ENCODE measurements at regions not wholly inside any gene's neighbourhood (a gene's known extent, or its start where the extent isn't known, plus 50 kb on each side); places are given as distances from the start of the nearest gene placed in this dataset.

GRCh38 chr14:96744262-96744661, 52.9 kb upstream of the VRK1 start:
- no peak overlapping the region for H3K4me3 ChIP-seq (replicated peaks in 1 of 3; ENCODE audit: insufficient read depth in 1 of 3, low read depth in 1 of 3, low read length in 3 of 3)
- no peak for FAIRE-seq
- no peaks in the 10 kb centered on the region for H4K20me1 ChIP-seq (replicated peaks; ENCODE audit: control insufficient read depth, extremely low read depth, insufficient read depth, low read length)
- H3K4me2 ChIP-seq (ENCODE audit: insufficient read depth, low read length): no peak overlapping the region
- CTCF ChIA-PET: interaction anchor here (1.1 to 2.1 kb wide), 2 partner anchors 108 to 180 kb away, joined by 3 to 6 read pairs; no protein-coding TSS in a partner anchor
- POLR2A ChIA-PET: no interaction called here
- H3K9me1 ChIP-seq (replicated peaks; ENCODE audit: control insufficient read depth, extremely low read depth, insufficient read depth, low read length): no peaks in the 10 kb centered on the region
- dilution Hi-C loops (cut with MboI; ENCODE audit: extremely low pct_ligation_motif_present, low sequenced_read_pairs) (no loop called here), intact Hi-C loops (cut with micrococcal nuclease) (loop anchor here (10.0 kb wide), 1 partner anchor 449 kb away; no protein-coding TSS in a partner anchor)
- no TSS peak for BruUV-seq (replicated peaks)
- H3K4me1 ChIP-seq (ENCODE audit: control insufficient read depth, extremely low read depth, insufficient read depth, low read length): no peaks in the 10 kb centered on the region
- no peak overlapping the region for H3K27ac ChIP-seq (ENCODE audit: insufficient read depth, low read depth, low read length)
- no peak for DNase-seq (ENCODE audit: low read depth, low spot score)
- no peaks in the 10 kb centered on the region for H3K79me2 ChIP-seq (ENCODE audit: control insufficient read depth, insufficient read depth, low read length)
- H3K27me3 ChIP-seq (ENCODE audit: control insufficient read depth in 2 of 2, insufficient read depth in 2 of 2, low read length in 2 of 2): peaks cover 14 to 16% of the 10 kb centered on the region in 2 experiments
- H3K36me3 ChIP-seq (ENCODE audit: control insufficient read depth in 2 of 2, extremely low read depth in 1 of 2, insufficient read depth in 2 of 2, low read length in 2 of 2): no peaks in the 10 kb centered on the region
- H2AFZ ChIP-seq (ENCODE audit: low read depth, low read length): no peak overlapping the region
- no peak overlapping the region for H3K9ac ChIP-seq (replicated peaks; ENCODE audit: extremely low read depth, insufficient read depth, low read length)
- TF ChIP-seq GATA2 (IDR thresholded peaks at IDR 0.05; ENCODE audit: insufficient read depth, insufficient read length, low read depth, low read length) (no peak), MYC (IDR thresholded peaks at IDR 0.05; ENCODE audit: low read depth, low read length) (no peak), FOS (IDR thresholded peaks at IDR 0.05; ENCODE audit: borderline replicate concordance, insufficient read depth, low read length) (no peak), POLR2AphosphoS5 (IDR thresholded peaks at IDR 0.05; ENCODE audit: insufficient read depth, low read depth, low read length) (no peak), CTCF (IDR thresholded peaks at IDR 0.05; ENCODE audit: extremely low read depth in 1 of 2, insufficient read depth in 1 of 2, low read depth in 1 of 2, low read length in 2 of 2) (no peak), MAX (IDR thresholded peaks at IDR 0.05; ENCODE audit: insufficient read depth, insufficient read length) (no peak), EZH2 (IDR thresholded peaks at IDR 0.05; ENCODE audit: borderline replicate concordance, low read depth, low read length, severe bottlenecking) (no peak), POLR2A (IDR thresholded peaks at IDR 0.05; ENCODE audit: low read depth, low read length) (no peak), JUN (IDR thresholded peaks at IDR 0.05; ENCODE audit: borderline replicate concordance, insufficient read depth, insufficient read length, low read depth) (no peak)
- no peaks in the 10 kb centered on the region for H3K9me3 ChIP-seq (replicated peaks; ENCODE audit: control insufficient read depth, insufficient read depth, low read length)

Measured in endothelial cell of umbilical vein (primary cell).